ENCODE measurements at regions not wholly inside any gene's neighbourhood (a gene's known extent, or its start where the extent isn't known, plus 50 kb on each side); places are given as distances from the start of the nearest gene placed in this dataset.
A peak's percentile ranks its signal among the peaks of the same experiment; 100 is the strongest.
"Not testable (repeated sequence)": the region's sequence is repeated elsewhere in the genome, so short reads cannot be mapped to it uniquely, and the experiment has no call there.

DNA sequence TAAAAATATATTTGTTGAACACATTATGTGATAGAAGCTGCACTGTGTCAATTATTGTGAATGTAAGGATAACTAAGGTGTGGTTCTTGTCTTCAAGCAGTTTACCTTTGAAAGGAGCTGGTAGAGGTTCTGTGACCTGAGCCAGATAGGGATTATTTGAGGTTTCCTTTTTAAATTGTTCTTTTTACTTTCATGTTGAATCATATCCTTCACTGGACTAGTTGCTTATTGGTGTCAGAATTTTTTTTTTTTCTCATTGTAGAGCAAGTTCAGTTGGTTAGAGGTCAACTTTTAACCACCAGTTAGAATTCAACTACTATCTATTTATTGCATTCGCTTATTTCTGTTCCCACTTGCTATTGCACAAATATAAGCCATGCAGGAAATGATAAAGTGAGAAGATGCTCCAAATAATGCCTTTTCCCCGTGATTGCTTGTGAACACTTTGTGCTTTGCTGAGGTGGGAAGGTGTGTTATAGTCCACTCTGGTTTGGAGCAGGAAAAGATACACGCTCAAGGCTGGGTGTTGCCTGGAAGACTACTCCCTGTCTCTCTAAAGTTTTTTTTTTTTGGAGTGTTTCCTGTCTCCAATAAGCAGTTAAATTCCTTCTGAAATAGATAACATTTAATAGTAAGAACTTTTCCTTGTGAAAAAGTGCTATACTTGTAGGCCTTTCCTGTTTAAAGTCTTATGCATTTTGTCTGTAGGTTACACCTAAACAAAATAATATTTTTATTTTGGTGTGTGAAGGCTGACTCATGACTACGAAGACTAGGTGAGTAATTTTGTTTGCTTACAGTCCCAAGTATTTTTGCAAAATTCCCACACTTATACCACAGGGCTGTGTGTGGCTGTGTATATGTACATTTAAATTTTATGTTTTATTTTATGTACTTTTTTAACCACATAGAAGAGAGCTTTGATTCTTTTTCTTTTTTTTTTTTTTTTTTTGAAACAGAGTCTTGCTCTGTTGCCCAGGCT, 83.8 kb upstream of the LCORL start:
- DNase-seq: no peak

DNA sequence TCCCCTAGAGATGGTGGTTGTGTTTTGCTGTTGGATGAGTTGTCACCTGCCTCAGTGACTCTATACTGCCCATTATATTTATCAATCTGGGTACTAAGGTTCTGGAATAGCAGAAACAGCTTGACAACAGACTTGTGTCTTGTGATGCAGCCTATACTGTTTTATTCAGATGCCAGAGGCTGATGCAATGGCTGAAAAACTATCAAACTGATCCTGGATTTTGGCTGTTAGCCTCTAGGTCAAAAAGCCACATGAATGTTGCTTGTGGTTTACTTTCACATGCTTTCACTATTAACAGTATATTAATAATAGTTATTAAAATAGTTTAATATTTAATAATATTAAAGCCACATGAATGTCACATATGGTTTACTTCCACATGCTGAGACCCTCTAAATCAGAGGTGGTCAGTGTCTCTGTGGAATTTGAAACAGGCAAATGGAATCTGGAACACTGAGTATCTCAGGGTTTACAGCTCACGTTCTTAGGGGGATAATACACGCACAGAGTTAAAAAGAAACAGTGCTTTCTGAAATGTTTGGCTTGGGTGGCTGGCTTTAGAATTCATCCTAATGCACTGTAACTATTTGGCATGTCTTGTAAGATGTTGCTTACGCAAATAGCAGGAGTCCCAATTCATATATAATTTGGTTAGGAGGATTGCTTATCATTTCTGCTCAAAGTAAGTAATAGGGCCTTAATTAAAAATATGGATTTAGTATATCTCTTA, 82.5 kb upstream of the LCORL start:
- DNase-seq: peak in 1 of 3 donors; percentile 15

DNA sequence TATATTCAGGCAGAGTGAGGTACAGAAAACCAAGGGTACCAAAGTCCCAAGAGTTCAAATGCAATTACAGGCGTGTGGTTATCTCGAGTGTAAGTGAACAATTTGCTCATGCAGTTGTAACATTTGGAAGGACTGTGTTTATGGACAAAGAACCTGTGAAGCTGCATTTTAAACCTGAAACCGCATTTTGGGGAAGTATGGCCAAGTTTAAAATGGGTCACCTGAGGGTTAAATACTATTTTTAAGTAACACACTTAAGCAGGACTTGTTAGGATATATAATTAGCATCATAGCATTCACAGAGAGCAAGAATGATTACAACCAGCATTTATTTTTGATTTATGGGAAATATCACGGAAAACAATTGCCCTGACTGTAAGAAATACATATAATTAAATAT, 79.1 kb upstream of the LCORL start:
- no peak for DNase-seq

DNA sequence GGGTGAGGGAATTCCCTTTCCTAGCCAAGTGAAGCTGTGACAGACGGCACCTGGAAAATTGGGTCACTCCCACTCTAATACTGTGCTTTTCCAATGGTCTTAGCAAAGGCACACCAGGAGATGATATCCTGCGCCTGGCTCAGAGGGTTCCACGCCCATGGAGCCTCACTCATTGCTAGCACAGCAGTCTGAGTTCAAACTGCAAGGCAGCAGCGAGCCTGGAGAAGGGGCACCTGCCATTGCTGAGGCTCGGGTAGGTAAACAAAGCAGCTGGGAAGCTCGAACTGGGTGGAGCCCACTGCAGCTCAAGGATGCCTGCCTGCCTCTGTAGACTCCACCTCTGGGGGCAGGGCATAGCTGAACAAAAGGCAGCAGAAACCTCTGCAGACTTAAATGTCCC, 68.9 kb upstream of the LCORL start:
- not testable (repeated sequence) for DNase-seq

DNA sequence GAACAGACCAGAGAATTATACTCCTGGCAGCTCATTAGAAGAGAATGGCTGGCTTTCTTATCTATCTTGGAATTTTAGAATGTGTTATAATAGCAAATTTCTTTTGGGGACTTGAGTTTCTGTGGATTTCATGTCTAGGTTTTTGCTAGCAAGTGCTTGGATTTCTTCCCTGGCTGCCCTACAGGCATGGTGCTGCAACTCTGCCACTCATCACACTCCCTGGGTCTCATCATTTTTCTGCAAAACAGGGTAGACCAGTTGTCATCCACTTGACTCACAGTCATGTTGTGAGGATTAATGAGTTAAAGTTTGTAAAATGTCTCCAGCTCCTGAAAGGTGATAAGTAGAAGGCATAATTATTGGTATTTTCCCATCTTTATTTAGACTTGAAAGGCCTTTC, 60.7 kb upstream of the LCORL start:
- no peak for DNase-seq

DNA sequence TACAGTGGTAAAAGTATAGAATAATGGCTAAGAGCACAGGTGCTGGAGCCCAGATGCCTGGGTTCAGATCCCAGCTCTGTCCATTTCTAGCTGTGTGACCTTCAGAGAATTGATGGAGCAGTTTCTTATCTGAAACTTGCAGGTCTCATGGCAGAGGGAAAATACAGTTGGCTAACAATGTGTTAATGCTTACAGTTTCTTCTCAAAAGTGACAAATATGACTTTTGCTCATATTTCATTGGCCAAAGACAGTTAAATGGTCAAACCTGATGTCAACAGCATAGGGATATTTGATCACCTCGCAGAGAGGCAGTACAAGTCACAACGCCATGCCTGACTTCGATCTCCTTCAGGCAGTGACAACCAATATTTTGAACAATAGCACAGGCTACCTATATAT, 60.2 kb upstream of the LCORL start:
- no peak for DNase-seq

DNA sequence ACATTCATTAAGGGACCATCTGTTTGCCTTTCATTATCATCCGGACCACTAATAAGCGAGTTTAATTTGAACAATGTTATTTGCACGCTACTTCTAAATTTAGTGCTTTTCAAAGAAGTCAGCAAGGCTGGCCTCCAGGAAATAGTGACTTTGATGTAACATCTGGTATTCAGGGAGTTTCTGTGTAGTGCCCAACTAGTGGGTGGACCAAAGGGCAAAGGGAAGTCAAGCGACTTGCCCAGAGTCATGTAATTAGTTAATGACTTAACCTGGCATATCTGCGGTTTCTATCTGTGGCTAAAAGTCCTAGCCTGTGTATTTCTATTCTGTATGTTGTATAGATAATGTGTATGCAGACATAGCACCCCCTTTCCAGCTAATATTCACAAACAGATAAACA, 56.3 kb upstream of the LCORL start:
- peak in 1 of 3 donors; percentile 4 for DNase-seq

DNA sequence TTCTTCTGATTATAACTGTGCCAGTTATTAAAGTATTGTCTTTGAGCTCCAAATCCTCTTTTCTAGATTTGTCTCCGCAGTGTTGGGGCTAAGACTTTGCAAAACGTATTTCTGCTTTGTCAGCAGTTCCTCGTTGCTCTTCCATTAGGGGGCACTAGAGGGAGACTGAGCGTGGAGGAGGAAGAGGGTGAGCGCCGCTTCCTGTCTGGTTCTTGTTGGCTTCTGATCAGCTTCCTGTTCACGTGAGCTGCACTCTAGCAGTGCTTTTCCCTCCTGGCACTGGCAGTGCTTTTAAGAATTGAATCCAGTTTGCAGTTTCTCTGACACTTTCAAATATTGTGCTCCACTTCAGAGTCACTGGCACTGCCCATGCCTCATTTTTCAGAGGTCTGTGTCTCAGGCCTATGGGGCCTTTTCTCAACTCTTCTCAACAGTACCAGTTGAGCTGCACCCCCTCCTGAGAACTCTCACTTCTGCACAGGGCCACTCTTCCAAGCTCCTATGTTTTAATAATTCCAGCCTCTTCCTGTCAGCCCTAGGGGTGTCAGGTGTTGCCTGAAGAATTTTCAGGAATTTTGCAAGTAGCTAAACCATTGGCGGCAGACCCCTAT, 54.4 kb upstream of the LCORL start:
- peak in 1 of 3 donors; percentile 6 for DNase-seq

DNA sequence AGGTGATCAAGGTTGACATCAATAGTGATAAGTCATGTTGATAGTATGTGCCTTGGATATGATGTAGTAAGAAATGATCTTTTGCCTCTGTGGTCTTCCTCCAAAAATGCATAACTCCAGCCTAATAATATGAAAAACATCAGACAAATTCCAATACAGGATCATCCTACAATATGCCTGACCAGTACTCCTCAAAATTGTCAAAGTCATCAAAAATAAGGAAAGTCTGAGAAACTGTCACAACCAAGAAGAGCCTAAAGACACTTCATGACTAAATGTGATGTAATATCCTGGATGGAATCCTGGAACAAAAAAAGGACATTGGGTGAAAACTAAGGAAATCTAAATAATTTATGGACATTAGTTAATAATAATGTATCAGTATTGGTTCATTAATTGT, 50.3 kb upstream of the LCORL start:
- DNase-seq: no peak
